OCI-M2 (cell line): ENCODE measurements at regions not wholly inside any gene's neighbourhood (a gene's known extent, or its start where the extent isn't known, plus 50 kb on each side); places are given as distances from the start of the nearest gene placed in this dataset.

Experiments used
- DNase-seq: peaks from one replicate; lab custom pipeline; 2025; ENCODE audit not compliant: unreplicated experiment; lab: John Stamatoyannopoulos, UW

GRCh38 chr6:139852488-139853140 lies 478.2 kb upstream of the CITED2 start:
- DNase-seq = no peak

- no peak for DNase-seq
These were observed 477.6 kb upstream of the CITED2 start for GRCh38 chr6:139852067-139852466.

GRCh38 chr6:139851206-139851605 lies 476.8 kb upstream of the CITED2 start:
- DNase-seq = no peak

GRCh38 chr6:139850512-139850911 lies 476.1 kb upstream of the CITED2 start:
- no peak for DNase-seq

- no peak for DNase-seq
These were observed 473.0 kb upstream of the CITED2 start for GRCh38 chr6:139847457-139847813.

GRCh38 chr6:139846538-139847456 lies 472.3 kb upstream of the CITED2 start:
- DNase-seq = no peak

GRCh38 chr6:139844907-139845306 lies 470.5 kb upstream of the CITED2 start:
- no peak for DNase-seq

- DNase-seq = no peak
These were observed 467.4 kb upstream of the CITED2 start for GRCh38 chr6:139841794-139842215.

- no peak for DNase-seq
These were observed 465.2 kb upstream of the CITED2 start for GRCh38 chr6:139839506-139840156.

- no peak for DNase-seq
These were observed 459.8 kb upstream of the CITED2 start for GRCh38 chr6:139834232-139834631.

GRCh38 chr6:139833592-139833991 lies 459.1 kb upstream of the CITED2 start:
- DNase-seq = no peak

- DNase-seq = no peak
These were observed 458.3 kb upstream of the CITED2 start for GRCh38 chr6:139832493-139833305.

GRCh38 chr6:139829576-139829975 lies 455.1 kb upstream of the CITED2 start:
- no peak for DNase-seq

GRCh38 chr6:139828751-139829519 lies 454.5 kb upstream of the CITED2 start:
- DNase-seq = no peak

- no peak for DNase-seq
These were observed 451.5 kb upstream of the CITED2 start for GRCh38 chr6:139825935-139826374.

GRCh38 chr6:139824864-139825263 lies 450.4 kb upstream of the CITED2 start:
- DNase-seq = no peak

GRCh38 chr6:139823808-139824126 lies 449.3 kb upstream of the CITED2 start:
- no peak for DNase-seq

- DNase-seq = no peak
These were observed 448.8 kb upstream of the CITED2 start for GRCh38 chr6:139823099-139823807.

GRCh38 chr6:139821676-139822223 lies 447.3 kb upstream of the CITED2 start:
- DNase-seq = no peak
